ENCODE measurements at regions not wholly inside any gene's neighbourhood (a gene's known extent, or its start where the extent isn't known, plus 50 kb on each side); places are given as distances from the start of the nearest gene placed in this dataset.

- in situ Hi-C loops (cut with MboI) = no loop called here
- Histone ChIP-seq H3K36me3 (ENCODE audit: low read depth) (no peaks in the 10 kb centered on the region), H3K4me3 (no peak overlapping the region), H3K4me2 (ENCODE audit: unreplicated experiment) (no peak overlapping the region), H3F3A (ENCODE audit: insufficient read depth) (peaks cover 11% of the 10 kb centered on the region; the same call in 1 of the 2 replicates), H2AFZ (no peak overlapping the region), H3K27ac (no peak overlapping the region), H3K79me2 (ENCODE audit: insufficient read depth) (no peaks in the 10 kb centered on the region), H3K4me1 (ENCODE audit: insufficient read depth) (peaks cover 27% of the 10 kb centered on the region), H3K9me3 (ENCODE audit: low read depth) (no peaks in the 10 kb centered on the region), H3K9ac (no peak overlapping the region), H3K27me3 (replicated peaks; ENCODE audit: insufficient read depth) (no peaks in the 10 kb centered on the region), H3K9me2 (ENCODE audit: insufficient read depth) (no peaks in the 10 kb centered on the region), H4K20me1 (ENCODE audit: insufficient read depth) (no peaks in the 10 kb centered on the region)
- no peak for DNase-seq
- 20 to 23% methylated on average over 2 of the region's 2 CpGs for WGBS, 2 experiments (ENCODE audit: low coverage in 1 of 2, low lambda C conversion rate in 2 of 2, missing lambda C conversion rate in 2 of 2)
- no peak for TF ChIP-seq EZH2 (IDR thresholded peaks at IDR 0.05; ENCODE audit: insufficient read depth, poor library complexity, severe bottlenecking)
- no peak for TF ChIP-seq EZH2phosphoT487 (IDR thresholded peaks at IDR 0.05; ENCODE audit: insufficient read depth, low read depth)
Observed at GRCh38 chr3:176354843-176355242, 842.4 kb downstream of the TBL1XR1 start.

GRCh38 chr3:176352716-176353334 lies 844.5 kb downstream of the TBL1XR1 start:
- peak overlapping the region; percentile 30 for H3K4me2 ChIP-seq (ENCODE audit: unreplicated experiment)
- H3K79me2 ChIP-seq (ENCODE audit: insufficient read depth) = no peaks in the 10 kb centered on the region
- no peak overlapping the region for H3K9ac ChIP-seq
- H3K36me3 ChIP-seq (ENCODE audit: low read depth) = no peaks in the 10 kb centered on the region
- H3K9me3 ChIP-seq (ENCODE audit: low read depth) = no peaks in the 10 kb centered on the region
- peak overlapping the region; percentile 38 for H3K27ac ChIP-seq
- peak; percentile 58 for DNase-seq
- no peak for TF ChIP-seq EZH2phosphoT487 (IDR thresholded peaks at IDR 0.05; ENCODE audit: insufficient read depth, low read depth)
- no peak for TF ChIP-seq EZH2 (IDR thresholded peaks at IDR 0.05; ENCODE audit: insufficient read depth, poor library complexity, severe bottlenecking)
- H3K9me2 ChIP-seq (ENCODE audit: insufficient read depth) = no peaks in the 10 kb centered on the region
- no peak overlapping the region for H3K4me3 ChIP-seq
- peaks cover 11% of the 10 kb centered on the region; the same call in 1 of the 2 replicates for H3F3A ChIP-seq (ENCODE audit: insufficient read depth)
- 5 to 10% methylated on average over 4 of the region's 4 CpGs for WGBS, 2 experiments (ENCODE audit: low coverage in 1 of 2, low lambda C conversion rate in 2 of 2, missing lambda C conversion rate in 2 of 2)
- no peaks in the 10 kb centered on the region for H4K20me1 ChIP-seq (ENCODE audit: insufficient read depth)
- in situ Hi-C loops (cut with MboI) = no loop called here
- no peaks in the 10 kb centered on the region for H3K27me3 ChIP-seq (replicated peaks; ENCODE audit: insufficient read depth)
- H3K4me1 ChIP-seq (ENCODE audit: insufficient read depth) = peaks cover 27% of the 10 kb centered on the region
- H2AFZ ChIP-seq = peak overlapping the region; percentile 18; the same call in 1 of the 2 replicates

- Histone ChIP-seq H3F3A (ENCODE audit: insufficient read depth) (peaks cover 11% of the 10 kb centered on the region; the same call in 1 of the 2 replicates), H2AFZ (0 out of 2 replicates have a peak overlapping the region, but pooled peaks have one; percentile 13), H3K9me3 (ENCODE audit: low read depth) (no peaks in the 10 kb centered on the region), H3K9me2 (ENCODE audit: insufficient read depth) (no peaks in the 10 kb centered on the region), H3K79me2 (ENCODE audit: insufficient read depth) (no peaks in the 10 kb centered on the region), H3K4me2 (ENCODE audit: unreplicated experiment) (peak overlapping the region; percentile 51), H3K36me3 (ENCODE audit: low read depth) (no peaks in the 10 kb centered on the region), H3K4me3 (no peak overlapping the region), H3K27ac (peak overlapping the region; percentile 39), H3K27me3 (replicated peaks; ENCODE audit: insufficient read depth) (no peaks in the 10 kb centered on the region), H3K4me1 (ENCODE audit: insufficient read depth) (peaks cover 27% of the 10 kb centered on the region), H3K9ac (no peak overlapping the region), H4K20me1 (ENCODE audit: insufficient read depth) (no peaks in the 10 kb centered on the region)
- no peak for TF ChIP-seq EZH2 (IDR thresholded peaks at IDR 0.05; ENCODE audit: insufficient read depth, poor library complexity, severe bottlenecking)
- no peak for TF ChIP-seq EZH2phosphoT487 (IDR thresholded peaks at IDR 0.05; ENCODE audit: insufficient read depth, low read depth)
- DNase-seq = peak; percentile 78
- in situ Hi-C loops (cut with MboI) = no loop called here
- 2 to 6% methylated on average over 4 of the region's 4 CpGs for WGBS, 2 experiments (ENCODE audit: low coverage in 1 of 2, low lambda C conversion rate in 2 of 2, missing lambda C conversion rate in 2 of 2)
Observed at GRCh38 chr3:176351408-176351807, 845.9 kb downstream of the TBL1XR1 start.

- Histone ChIP-seq H3K9me3 (ENCODE audit: low read depth) (no peaks in the 10 kb centered on the region), H3K36me3 (ENCODE audit: low read depth) (no peaks in the 10 kb centered on the region), H3K4me1 (ENCODE audit: insufficient read depth) (peaks cover 27% of the 10 kb centered on the region), H3K4me3 (no peak overlapping the region), H4K20me1 (ENCODE audit: insufficient read depth) (no peaks in the 10 kb centered on the region), H3K27ac (no peak overlapping the region), H2AFZ (no peak overlapping the region), H3K79me2 (ENCODE audit: insufficient read depth) (no peaks in the 10 kb centered on the region), H3K27me3 (replicated peaks; ENCODE audit: insufficient read depth) (no peaks in the 10 kb centered on the region), H3K4me2 (ENCODE audit: unreplicated experiment) (no peak overlapping the region), H3F3A (ENCODE audit: insufficient read depth) (peaks cover 11% of the 10 kb centered on the region; the same call in 1 of the 2 replicates), H3K9me2 (ENCODE audit: insufficient read depth) (no peaks in the 10 kb centered on the region), H3K9ac (no peak overlapping the region)
- WGBS, 2 experiments (ENCODE audit: low coverage in 1 of 2, low lambda C conversion rate in 2 of 2, missing lambda C conversion rate in 2 of 2) = 46 to 48% methylated on average over 1 of the region's 1 CpG
- in situ Hi-C loops (cut with MboI) = no loop called here
- TF ChIP-seq EZH2phosphoT487 (IDR thresholded peaks at IDR 0.05; ENCODE audit: insufficient read depth, low read depth) = no peak
- no peak for TF ChIP-seq EZH2 (IDR thresholded peaks at IDR 0.05; ENCODE audit: insufficient read depth, poor library complexity, severe bottlenecking)
- DNase-seq = peak; percentile 27
Observed at GRCh38 chr3:176349706-176350105, 847.6 kb downstream of the TBL1XR1 start.
